Kidney epithelial cell (primary cell): ENCODE measurements at regions not wholly inside any gene's neighbourhood (a gene's known extent, or its start where the extent isn't known, plus 50 kb on each side); places are given as distances from the start of the nearest gene placed in this dataset.
A peak's percentile ranks its signal among the peaks of the same experiment; 100 is the strongest.

Source experiments
- DNase-seq: peaks from one replicate; pipeline ENCODE4 v3.0.0-alpha.2; 2010; ENCODE audit warnings: low read depth
- H3K27me3 ChIP-seq: 2 replicates; pipeline ENCODE4 v1.6.0; 2011; ENCODE audit warnings: low read length; ENCODE audit not compliant: control insufficient read depth, insufficient read depth
- H3K36me3 ChIP-seq: 2 replicates; pipeline ENCODE4 v1.5.1; 2011; ENCODE audit warnings: low read length; ENCODE audit not compliant: control insufficient read depth, insufficient read depth
- H3K4me3 ChIP-seq: 2 replicates; pipeline ENCODE4 v1.5.1; 2011; ENCODE audit warnings: low read depth, mild to moderate bottlenecking, control low read depth, low read length
- TF ChIP-seq, protein P1 (sequence below): IDR thresholded peaks from 2 replicates; pipeline ENCODE4 v1.5.1; 2011; ENCODE audit warnings: mild to moderate bottlenecking, moderate library complexity, low read length, control low read depth, inconsistent platforms; ENCODE audit not compliant: insufficient read depth, poor library complexity, severe bottlenecking

DNA sequence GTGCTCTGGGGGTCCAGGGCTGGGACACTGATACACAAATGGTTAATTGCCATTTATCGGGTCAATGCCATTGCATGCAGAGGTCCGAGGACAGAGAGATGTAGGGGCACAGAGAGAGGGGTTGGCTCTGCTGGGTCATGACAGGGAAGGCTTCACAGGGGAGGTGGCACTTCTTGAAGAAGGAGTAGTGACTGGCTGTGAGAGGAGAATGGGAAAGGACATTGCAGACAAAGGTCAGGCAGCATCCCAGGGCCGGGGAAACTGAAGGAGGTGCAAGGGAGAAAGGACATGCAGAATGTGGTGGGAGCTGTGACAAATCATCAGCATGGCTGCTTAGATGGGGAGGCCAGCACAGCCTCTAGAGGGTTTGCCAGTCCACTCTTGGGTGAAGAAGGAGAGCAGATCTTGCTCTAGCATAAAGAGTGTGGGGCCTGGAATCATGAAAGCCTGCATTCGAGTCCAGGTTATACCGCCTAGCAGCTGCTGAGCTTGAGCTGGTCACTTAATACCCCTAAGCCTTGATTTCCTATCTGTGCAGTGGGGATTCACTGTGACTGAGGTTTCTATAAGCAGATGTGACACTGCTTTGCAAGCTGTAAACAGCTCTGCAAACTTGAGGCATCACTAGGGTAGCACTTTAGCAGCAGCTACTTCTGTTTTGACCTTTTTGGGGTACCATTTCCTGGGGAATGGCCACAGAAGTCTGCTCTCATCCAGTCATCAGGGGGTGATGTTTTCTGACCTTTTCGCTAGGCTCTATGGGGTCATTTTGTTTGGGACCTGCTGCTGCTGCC, 59.2 kb upstream of the EPS8L3 start:
- TF ChIP-seq, protein P1, sequence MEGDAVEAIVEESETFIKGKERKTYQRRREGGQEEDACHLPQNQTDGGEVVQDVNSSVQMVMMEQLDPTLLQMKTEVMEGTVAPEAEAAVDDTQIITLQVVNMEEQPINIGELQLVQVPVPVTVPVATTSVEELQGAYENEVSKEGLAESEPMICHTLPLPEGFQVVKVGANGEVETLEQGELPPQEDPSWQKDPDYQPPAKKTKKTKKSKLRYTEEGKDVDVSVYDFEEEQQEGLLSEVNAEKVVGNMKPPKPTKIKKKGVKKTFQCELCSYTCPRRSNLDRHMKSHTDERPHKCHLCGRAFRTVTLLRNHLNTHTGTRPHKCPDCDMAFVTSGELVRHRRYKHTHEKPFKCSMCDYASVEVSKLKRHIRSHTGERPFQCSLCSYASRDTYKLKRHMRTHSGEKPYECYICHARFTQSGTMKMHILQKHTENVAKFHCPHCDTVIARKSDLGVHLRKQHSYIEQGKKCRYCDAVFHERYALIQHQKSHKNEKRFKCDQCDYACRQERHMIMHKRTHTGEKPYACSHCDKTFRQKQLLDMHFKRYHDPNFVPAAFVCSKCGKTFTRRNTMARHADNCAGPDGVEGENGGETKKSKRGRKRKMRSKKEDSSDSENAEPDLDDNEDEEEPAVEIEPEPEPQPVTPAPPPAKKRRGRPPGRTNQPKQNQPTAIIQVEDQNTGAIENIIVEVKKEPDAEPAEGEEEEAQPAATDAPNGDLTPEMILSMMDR = no peak

DNA sequence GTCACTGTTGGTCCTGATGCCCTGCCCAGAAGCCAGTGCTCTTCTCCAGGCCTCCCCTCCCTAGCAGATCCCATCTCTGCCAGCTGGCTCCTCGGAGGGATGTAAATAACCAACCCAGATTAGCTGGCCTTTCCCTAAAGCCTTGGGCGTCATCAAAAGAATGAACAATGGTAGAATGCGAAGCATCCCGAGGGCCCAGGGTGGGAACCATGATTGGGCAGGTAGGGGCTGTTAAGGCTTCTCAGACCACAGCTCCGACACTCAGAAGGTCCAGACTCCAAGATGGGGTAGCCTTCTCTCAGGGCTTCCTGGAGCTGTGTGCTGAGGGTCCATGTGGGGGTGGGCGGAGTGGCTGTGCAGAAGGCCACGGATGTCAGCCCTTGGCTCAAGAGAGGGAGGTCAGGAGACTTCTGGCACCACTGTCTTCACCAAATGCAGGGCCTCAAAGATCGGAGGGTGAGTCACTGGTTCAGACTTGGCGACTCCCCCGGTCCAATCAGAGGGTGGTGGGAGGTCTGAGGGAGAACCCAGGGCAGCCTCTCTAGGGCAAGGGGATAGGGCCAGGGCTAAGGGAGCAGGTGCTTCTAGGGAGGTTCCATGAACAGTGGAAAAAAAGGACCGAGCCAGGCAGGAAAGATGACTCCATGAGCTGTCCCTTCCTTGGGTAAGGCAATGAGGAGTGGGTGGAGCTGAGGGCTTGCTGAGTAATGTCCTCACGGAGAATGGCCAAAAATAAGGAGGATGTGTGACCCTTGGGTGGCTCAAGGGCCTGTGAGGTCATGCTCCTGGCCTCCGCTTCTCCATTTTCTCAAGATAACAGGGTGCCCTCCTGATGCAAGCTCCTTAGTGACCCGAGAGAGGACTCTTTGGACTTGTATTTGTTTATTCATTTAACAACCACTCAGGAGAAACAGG, 58.4 kb upstream of the EPS8L3 start:
- Histone ChIP-seq H3K27me3 (no peaks in the 10 kb centered on the region), H3K36me3 (no peaks in the 10 kb centered on the region), H3K4me3 (no peak overlapping the region)
- DNase-seq = no peak
- TF ChIP-seq, protein P1 = no peak

More for the DNA sequence above, 59.2 kb upstream of the EPS8L3 start:
- Histone ChIP-seq H3K4me3 (no peak overlapping the region), H3K36me3 (no peaks in the 10 kb centered on the region), H3K27me3 (no peaks in the 10 kb centered on the region)
- no peak for DNase-seq

GRCh38 chr1:109821221-109821669, 57.5 kb upstream of the EPS8L3 start:
- Histone ChIP-seq H3K36me3 (no peaks in the 10 kb centered on the region), H3K27me3 (no peaks in the 10 kb centered on the region), H3K4me3 (no peak overlapping the region)
- peak; percentile 71 for DNase-seq
- TF ChIP-seq, protein P1 = no peak

GRCh38 chr1:109819906-109820305, 56.2 kb upstream of the EPS8L3 start:
- Histone ChIP-seq H3K36me3 (no peaks in the 10 kb centered on the region), H3K27me3 (no peaks in the 10 kb centered on the region), H3K4me3 (no peak overlapping the region)
- TF ChIP-seq, protein P1 = no peak
- no peak for DNase-seq

GRCh38 chr1:109818988-109819764, 55.5 kb upstream of the EPS8L3 start:
- no peaks in the 10 kb centered on the region for H3K36me3 ChIP-seq
- TF ChIP-seq, protein P1 = no peak
- no peak overlapping the region for H3K4me3 ChIP-seq
- DNase-seq = no peak
- H3K27me3 ChIP-seq = no peaks in the 10 kb centered on the region
